NB4 (cell line): ENCODE measurements at regions not wholly inside any gene's neighbourhood (a gene's known extent, or its start where the extent isn't known, plus 50 kb on each side); places are given as distances from the start of the nearest gene placed in this dataset.

Source experiments
- DNase-seq: peaks from one replicate; pipeline ENCODE4 v3.0.0; 2010; ENCODE audit warnings: low read depth
- H3K4me3 ChIP-seq: one replicate; pipeline ENCODE4 v1.5.1; 2011; ENCODE audit warnings: mild to moderate bottlenecking, low read depth, low read length, moderate library complexity
- CTCF ChIP-seq: IDR thresholded peaks from one replicate; pipeline ENCODE4 v1.5.1; 2012; ENCODE audit warnings: low read depth, low read length
- MAX ChIP-seq: IDR thresholded peaks from 2 replicates; pipeline ENCODE4 v1.6.1; 2011; ENCODE audit warnings: low read depth, low read length
- MYC ChIP-seq: IDR thresholded peaks from 2 replicates; pipeline ENCODE4 v1.6.1; 2011; ENCODE audit warnings: low read depth, low read length
- POLR2A ChIP-seq: IDR thresholded peaks from 2 replicates; pipeline ENCODE4 v1.6.1; 2011; ENCODE audit warnings: mild to moderate bottlenecking; ENCODE audit not compliant: insufficient read length; ENCODE audit errors: extremely low read depth

DNA sequence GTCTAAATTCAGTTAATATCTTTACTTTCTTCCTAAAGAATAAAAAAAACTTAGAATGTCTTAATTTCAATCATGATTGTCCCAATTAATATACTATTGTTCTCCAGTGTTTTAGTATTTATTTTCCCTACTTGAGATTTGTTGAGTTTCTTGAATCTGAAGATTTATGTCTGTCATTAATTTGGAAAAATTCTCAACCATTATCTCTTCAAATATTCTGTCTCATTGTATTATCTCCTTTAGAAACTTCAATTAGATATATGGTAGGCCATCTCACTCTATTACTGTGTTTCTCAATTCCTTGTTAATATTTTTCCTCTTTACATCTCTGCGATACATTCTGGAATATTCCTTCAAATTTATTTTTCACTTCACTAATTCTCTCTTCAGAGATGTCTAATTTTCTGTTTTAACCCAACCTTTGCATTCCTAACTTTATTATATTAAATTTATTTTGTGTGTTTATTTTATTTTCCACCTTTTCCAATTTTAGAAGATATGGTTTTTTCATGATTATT, 268.6 kb downstream of the QKI start:
- no peak for DNase-seq
- TF ChIP-seq MYC (no peak), CTCF (no peak), POLR2A (no peak), MAX (no peak)
- no peak overlapping the region for H3K4me3 ChIP-seq

DNA sequence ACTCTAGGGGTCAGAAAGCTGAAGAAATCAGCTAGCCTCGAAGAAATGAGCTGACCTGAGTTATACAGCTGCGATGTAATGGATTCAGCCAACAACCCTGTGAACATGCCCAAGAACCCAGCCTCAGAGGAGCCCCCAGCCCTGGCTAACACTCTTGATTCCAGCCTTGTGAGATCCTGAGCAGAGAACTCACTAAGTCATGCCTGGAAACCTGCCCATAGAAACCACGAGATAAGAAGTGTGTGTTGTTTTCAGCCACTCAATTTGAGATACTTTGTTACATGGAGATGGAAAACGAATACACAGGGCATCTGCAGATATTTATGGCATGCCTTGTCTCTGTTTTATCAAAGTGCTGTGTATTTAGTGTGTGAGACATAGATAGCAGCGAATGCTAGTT, 265.2 kb downstream of the QKI start:
- no peak for DNase-seq
- H3K4me3 ChIP-seq = no peak overlapping the region
- TF ChIP-seq MAX (no peak), POLR2A (no peak), MYC (no peak)

DNA sequence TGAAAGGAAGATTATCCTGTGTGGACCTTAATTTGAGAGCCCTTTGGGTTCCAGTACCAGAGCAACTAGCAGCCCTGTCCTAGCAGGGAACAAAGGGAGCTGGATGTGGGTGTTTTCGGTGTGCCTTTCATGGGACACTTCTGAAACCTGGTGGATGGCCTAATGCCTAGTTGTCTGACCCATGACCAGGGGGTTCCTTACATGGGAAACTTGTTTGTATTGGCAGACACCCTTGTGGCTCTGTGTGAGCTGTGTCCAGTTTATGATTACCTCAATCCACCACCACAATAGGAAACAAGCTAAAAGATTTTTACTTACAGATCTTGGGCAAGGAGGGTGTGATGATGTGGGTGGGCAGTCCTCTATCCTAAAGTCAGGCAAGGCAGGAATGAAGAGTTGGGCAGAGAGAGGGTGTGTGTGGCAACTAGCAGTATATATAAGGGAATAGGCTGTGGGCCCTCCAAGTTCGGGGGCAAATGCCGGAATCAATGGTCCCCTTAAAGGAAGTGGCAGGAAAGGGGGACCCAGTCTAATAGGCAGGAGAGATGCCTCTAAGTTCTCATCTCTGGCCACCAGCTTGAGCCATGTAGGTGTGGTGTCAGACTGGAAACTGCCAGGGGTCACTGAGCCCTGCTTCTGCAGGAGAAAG, 264.6 kb downstream of the QKI start:
- DNase-seq = no peak
- no peak overlapping the region for H3K4me3 ChIP-seq
- TF ChIP-seq MYC (no peak), MAX (no peak), CTCF (no peak), POLR2A (no peak)

DNA sequence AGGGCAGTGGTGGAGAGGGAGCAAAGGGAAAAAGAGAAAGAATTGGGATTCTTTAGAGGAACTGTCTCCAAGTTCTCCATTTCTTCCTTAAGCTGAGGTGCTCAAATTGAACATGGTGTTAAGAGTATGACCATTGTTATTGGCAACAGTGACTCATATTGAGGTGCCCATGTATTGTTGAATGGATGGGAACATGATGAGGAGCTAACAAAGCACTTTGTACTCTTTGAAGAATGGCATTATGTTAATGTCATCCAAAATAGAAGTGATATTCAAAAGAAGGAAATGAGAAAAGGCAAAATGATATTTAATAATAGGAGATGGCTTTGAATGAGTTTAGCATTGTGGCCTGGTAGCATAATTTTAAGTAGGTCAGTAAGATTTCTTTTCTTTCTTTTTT, 261.1 kb downstream of the QKI start:
- no peak overlapping the region for H3K4me3 ChIP-seq
- no peak for TF ChIP-seq MAX
- TF ChIP-seq MYC = no peak
- no peak for TF ChIP-seq CTCF
- no peak for TF ChIP-seq POLR2A
- DNase-seq = no peak

- TF ChIP-seq POLR2A (no peak), MYC (no peak), CTCF (no peak), MAX (no peak)
- no peak overlapping the region for H3K4me3 ChIP-seq
- DNase-seq = no peak
Observed at GRCh38 chr6:163672710-163673109, 258.2 kb downstream of the QKI start.

DNA sequence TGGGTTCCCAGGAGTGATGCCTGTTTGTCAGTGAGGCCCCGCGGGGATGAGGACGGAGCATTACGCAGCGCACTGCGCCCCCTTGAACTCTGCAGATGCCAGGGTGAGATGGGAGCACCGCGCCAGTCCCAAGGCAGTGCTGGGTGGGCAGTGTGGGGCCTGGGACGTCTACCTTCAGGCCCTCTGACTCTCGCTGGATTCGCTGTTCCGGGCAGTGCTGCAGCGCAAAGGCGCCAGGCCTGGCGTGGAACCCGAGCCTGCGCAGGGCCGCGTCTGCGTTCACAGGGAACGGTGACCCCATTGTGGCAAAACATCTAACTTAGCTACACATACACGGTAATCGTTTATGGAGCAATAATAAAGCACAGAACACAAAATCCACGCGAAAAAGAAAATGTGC, 257.3 kb downstream of the QKI start:
- DNase-seq = no peak
- no peak overlapping the region for H3K4me3 ChIP-seq
- TF ChIP-seq CTCF (no peak), POLR2A (no peak)
